ENCODE measurements at regions not wholly inside any gene's neighbourhood (a gene's known extent, or its start where the extent isn't known, plus 50 kb on each side); places are given as distances from the start of the nearest gene placed in this dataset.

DNA sequence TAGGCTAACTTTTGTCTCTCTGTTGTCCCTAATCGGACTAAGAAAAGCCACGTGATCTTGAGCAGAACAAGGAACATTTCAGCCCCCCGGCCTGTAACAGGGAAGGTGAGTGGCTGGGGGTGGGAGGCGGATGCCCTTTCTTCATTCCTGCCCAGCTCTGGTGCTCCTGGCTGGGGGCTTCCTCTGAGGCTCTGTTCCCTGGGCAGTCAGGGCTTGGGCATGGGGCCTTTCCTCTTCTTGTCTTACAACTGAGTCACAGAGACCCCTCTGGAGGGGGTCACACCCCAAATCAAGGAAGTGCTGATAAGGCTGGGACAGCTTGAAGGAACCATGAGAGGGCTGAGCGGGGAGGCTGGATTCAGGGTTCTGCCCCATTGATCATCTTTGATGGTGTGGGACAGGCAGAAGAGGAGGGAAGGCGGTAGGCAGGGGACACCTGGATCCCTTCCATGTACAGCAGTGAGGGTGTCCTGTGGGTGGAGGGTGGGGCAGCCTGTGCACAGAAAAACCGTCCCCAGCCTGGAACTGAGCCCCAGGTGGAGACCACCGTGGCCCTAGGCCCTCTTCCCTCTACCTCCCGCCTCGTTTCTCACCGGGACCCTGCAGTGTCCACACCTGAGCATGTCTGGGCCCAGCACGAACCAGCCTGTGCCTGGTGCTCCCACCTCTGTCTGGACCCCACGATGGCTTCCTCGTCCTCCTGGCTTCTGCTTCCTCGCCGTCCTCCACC lies 257.7 kb upstream of the IRX1 start:
- ChIA-PET CTCF (no interaction called here), RAD21 (ENCODE audit: low non-redundant PET in 1 of 2, low total read pairs in 2 of 2, uncharacterized antibody in 2 of 2, unreplicated experiment in 2 of 2) (no interaction called here), POLR2A (no interaction called here)
- Histone ChIP-seq H3K4me1 (ENCODE audit: control insufficient read depth in 1 of 2, insufficient read depth in 2 of 2, low read length in 2 of 2) (no peaks in the 10 kb centered on the region), H3K4me3 (replicated peaks in 1 of 2; ENCODE audit: low read depth in 1 of 2, low read length in 2 of 2) (no peak overlapping the region), H4K20me1 (ENCODE audit: insufficient read depth) (no peaks in the 10 kb centered on the region), H3K36me3 (ENCODE audit: control insufficient read depth in 1 of 2, insufficient read depth in 2 of 2, low read length in 2 of 2) (no peaks in the 10 kb centered on the region), H3K79me2 (ENCODE audit: insufficient read depth, low read length) (no peaks in the 10 kb centered on the region), H3K9me2 (ENCODE audit: insufficient read depth) (no peaks in the 10 kb centered on the region), H3K9me3 (ENCODE audit: control insufficient read depth in 1 of 2, insufficient read depth in 1 of 2, low read depth in 1 of 2, low read length in 2 of 2) (peaks cover 0 to 11% of the 10 kb centered on the region in 2 experiments; a peak in 2 of 4 replicates), H3K4me2 (ENCODE audit: low read length) (no peak overlapping the region), H3K9ac (ENCODE audit: low read length) (no peak overlapping the region), H3K27ac (ENCODE audit: low read depth, low read length) (no peak overlapping the region), H2AFZ (ENCODE audit: low read depth, low read length, poor library complexity, severe bottlenecking) (no peak overlapping the region), H3K27me3 (ENCODE audit: insufficient read depth, low read length) (no peaks in the 10 kb centered on the region)
- DNase-seq (ENCODE audit: low read depth, low spot score) (no peak), ATAC-seq (no peak)
- no TSS peak for BruUV-seq (replicated peaks)
- no peak for TF ChIP-seq YY1 (IDR thresholded peaks at IDR 0.05; ENCODE audit: extremely low read depth, insufficient replicate concordance, low read depth, low read length)
- no peak for TF ChIP-seq ZNF274 (IDR thresholded peaks at IDR 0.05; ENCODE audit: low read depth, low read length)
- no peak for TF ChIP-seq FOSL1 (IDR thresholded peaks at IDR 0.05; ENCODE audit: low read depth)
- TF ChIP-seq EZH2phosphoT487 (IDR thresholded peaks at IDR 0.05; ENCODE audit: borderline replicate concordance) = no peak
- intact Hi-C loops (cut with micrococcal nuclease) = no loop called here

- no peaks in the 10 kb centered on the region for H3K9me2 ChIP-seq (ENCODE audit: insufficient read depth)
- intact Hi-C loops (cut with micrococcal nuclease) = no loop called here
Observed at GRCh38 chr5:3336666-3337065, 259.0 kb upstream of the IRX1 start.

More at GRCh38 chr5:3336666-3337065, 259.0 kb upstream of the IRX1 start:
- H3K79me2 ChIP-seq (ENCODE audit: insufficient read depth, low read length) = no peaks in the 10 kb centered on the region
- ChIA-PET CTCF (no interaction called here), RAD21 (ENCODE audit: low non-redundant PET in 1 of 2, low total read pairs in 2 of 2, uncharacterized antibody in 2 of 2, unreplicated experiment in 2 of 2) (no interaction called here), POLR2A (no interaction called here)
- no TSS peak for BruUV-seq (replicated peaks)
- no peaks in the 10 kb centered on the region for H3K4me1 ChIP-seq (ENCODE audit: control insufficient read depth in 1 of 2, insufficient read depth in 2 of 2, low read length in 2 of 2)
- no peak overlapping the region for H3K4me2 ChIP-seq (ENCODE audit: low read length)
- no peaks in the 10 kb centered on the region for H4K20me1 ChIP-seq (ENCODE audit: insufficient read depth)
- ATAC-seq (no peak), DNase-seq (ENCODE audit: low read depth, low spot score) (no peak)
- TF ChIP-seq SRF (IDR thresholded peaks at IDR 0.05; ENCODE audit: low read depth) = no peak
- no peak for TF ChIP-seq ELF1 (IDR thresholded peaks at IDR 0.05; ENCODE audit: borderline replicate concordance, low read depth)
- no peak for TF ChIP-seq ZNF274 (IDR thresholded peaks at IDR 0.05; ENCODE audit: low read depth, low read length)
- TF ChIP-seq, protein P1, sequence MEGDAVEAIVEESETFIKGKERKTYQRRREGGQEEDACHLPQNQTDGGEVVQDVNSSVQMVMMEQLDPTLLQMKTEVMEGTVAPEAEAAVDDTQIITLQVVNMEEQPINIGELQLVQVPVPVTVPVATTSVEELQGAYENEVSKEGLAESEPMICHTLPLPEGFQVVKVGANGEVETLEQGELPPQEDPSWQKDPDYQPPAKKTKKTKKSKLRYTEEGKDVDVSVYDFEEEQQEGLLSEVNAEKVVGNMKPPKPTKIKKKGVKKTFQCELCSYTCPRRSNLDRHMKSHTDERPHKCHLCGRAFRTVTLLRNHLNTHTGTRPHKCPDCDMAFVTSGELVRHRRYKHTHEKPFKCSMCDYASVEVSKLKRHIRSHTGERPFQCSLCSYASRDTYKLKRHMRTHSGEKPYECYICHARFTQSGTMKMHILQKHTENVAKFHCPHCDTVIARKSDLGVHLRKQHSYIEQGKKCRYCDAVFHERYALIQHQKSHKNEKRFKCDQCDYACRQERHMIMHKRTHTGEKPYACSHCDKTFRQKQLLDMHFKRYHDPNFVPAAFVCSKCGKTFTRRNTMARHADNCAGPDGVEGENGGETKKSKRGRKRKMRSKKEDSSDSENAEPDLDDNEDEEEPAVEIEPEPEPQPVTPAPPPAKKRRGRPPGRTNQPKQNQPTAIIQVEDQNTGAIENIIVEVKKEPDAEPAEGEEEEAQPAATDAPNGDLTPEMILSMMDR (IDR thresholded peaks at IDR 0.05 in 2 of 3, conservative IDR thresholded peaks at IDR 0.05 in 1 of 3; ENCODE audit: borderline replicate concordance in 1 of 3, insufficient read depth in 1 of 3, low read depth in 2 of 3, low read length in 2 of 3) = no peak
- no peaks in the 10 kb centered on the region for H3K27me3 ChIP-seq (ENCODE audit: insufficient read depth, low read length)
- H3K36me3 ChIP-seq (ENCODE audit: control insufficient read depth in 1 of 2, insufficient read depth in 2 of 2, low read length in 2 of 2) = no peaks in the 10 kb centered on the region
- H3K9me3 ChIP-seq (ENCODE audit: control insufficient read depth in 1 of 2, insufficient read depth in 1 of 2, low read depth in 1 of 2, low read length in 2 of 2) = peaks cover 0 to 19% of the 10 kb centered on the region in 2 experiments; a peak in 2 of 4 replicates
- H3K9ac ChIP-seq (ENCODE audit: low read length) = no peak overlapping the region
- H2AFZ ChIP-seq (ENCODE audit: low read depth, low read length, poor library complexity, severe bottlenecking) = no peak overlapping the region
- no peak overlapping the region for H3K4me3 ChIP-seq (replicated peaks in 1 of 2; ENCODE audit: low read depth in 1 of 2, low read length in 2 of 2)
- no peak overlapping the region for H3K27ac ChIP-seq (ENCODE audit: low read depth, low read length)
